ENCODE measurements at regions not wholly inside any gene's neighbourhood (a gene's known extent, or its start where the extent isn't known, plus 50 kb on each side); places are given as distances from the start of the nearest gene placed in this dataset.

DNA sequence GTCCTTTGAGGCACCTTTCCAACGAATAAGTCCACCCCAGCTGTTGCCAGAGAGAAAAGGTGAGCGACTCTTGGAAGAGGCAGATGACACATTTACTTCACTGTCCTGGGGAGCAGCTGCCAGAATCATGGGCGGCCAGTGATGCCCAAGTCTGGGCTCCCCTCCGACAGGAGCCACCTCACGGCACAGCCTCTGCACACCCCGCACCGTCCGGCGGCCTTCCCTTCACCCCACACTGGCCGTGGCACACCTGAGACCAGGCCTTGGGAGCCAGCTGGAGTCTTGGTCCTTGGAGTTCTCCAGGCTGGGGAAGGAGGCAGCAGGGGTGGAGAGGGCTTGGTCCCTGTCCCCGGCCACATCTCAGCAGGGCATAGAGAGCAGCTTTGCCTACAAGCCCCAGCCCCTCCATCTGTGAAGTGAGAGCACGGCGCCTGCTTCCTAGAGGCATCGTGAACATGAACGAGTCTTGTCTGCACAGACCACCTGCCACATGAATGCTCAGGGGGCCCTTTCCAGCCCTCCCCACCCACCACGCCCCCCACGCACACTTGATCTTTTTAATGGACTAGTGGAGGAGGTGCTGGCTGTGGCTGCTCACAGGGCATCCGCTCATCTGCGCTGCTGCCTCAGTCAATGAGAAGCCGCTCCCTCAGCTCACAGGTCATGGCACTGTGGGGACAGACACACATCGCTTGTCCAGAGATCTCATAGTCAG, 400.2 kb upstream of the MYT1L start:
- BruUV-seq (replicated peaks), result no TSS peak
- H2AFZ ChIP-seq (ENCODE audit: low read length), result no peak overlapping the region
- no peaks in the 10 kb centered on the region for H3K9me3 ChIP-seq (ENCODE audit: low read length)
- ChIA-PET CTCF (ENCODE audit: unreplicated experiment) (interaction anchor here (0.7 kb wide), 1 partner anchor 396 kb away, joined by 7 read pairs; no protein-coding TSS in a partner anchor), POLR2A (interaction anchor here (0.6 kb wide), 1 partner anchor 367 kb away, joined by 4 read pairs; no protein-coding TSS in a partner anchor)
- no peaks in the 10 kb centered on the region for H4K20me1 ChIP-seq (ENCODE audit: insufficient read depth, low read length)
- H3K4me2 ChIP-seq (ENCODE audit: low read length), result no peak overlapping the region
- H3K4me3 ChIP-seq (ENCODE audit: low read depth, low read length, poor library complexity, severe bottlenecking), result no peak overlapping the region
- DNase-seq (ENCODE audit: low spot score), result no peak
- H3K9me2 ChIP-seq (ENCODE audit: insufficient read depth, low read length), result no peaks in the 10 kb centered on the region
- no peaks in the 10 kb centered on the region for H3K36me3 ChIP-seq (ENCODE audit: insufficient read depth, low read length)
- intact Hi-C loops (cut with micrococcal nuclease; ENCODE audit: unreplicated experiment), result no loop called here
- no peaks in the 10 kb centered on the region for H3K79me2 ChIP-seq (ENCODE audit: insufficient read depth, low read depth, low read length)
- TF ChIP-seq CTCF (conservative IDR thresholded peaks at IDR 0.05; ENCODE audit: low read length) (no peak), EZH2phosphoT487 (IDR thresholded peaks at IDR 0.05; ENCODE audit: borderline replicate concordance, low read depth, low read length) (no peak)
- no peak overlapping the region for H3K27ac ChIP-seq (ENCODE audit: low read depth, low read length, poor library complexity, severe bottlenecking)
- H3K4me1 ChIP-seq (ENCODE audit: insufficient read depth, low read length, poor library complexity, severe bottlenecking), result no peaks in the 10 kb centered on the region

- Histone ChIP-seq H3K4me1 (ENCODE audit: insufficient read depth, low read length, poor library complexity, severe bottlenecking) (no peaks in the 10 kb centered on the region), H4K20me1 (ENCODE audit: insufficient read depth, low read length) (no peaks in the 10 kb centered on the region), H3K4me2 (ENCODE audit: low read length) (no peak overlapping the region), H3K4me3 (ENCODE audit: low read depth, low read length, poor library complexity, severe bottlenecking) (no peak overlapping the region), H2AFZ (ENCODE audit: low read length) (no peak overlapping the region), H3K79me2 (ENCODE audit: insufficient read depth, low read depth, low read length) (no peaks in the 10 kb centered on the region), H3K9me3 (ENCODE audit: low read length) (no peaks in the 10 kb centered on the region), H3K9me2 (ENCODE audit: insufficient read depth, low read length) (no peaks in the 10 kb centered on the region), H3K36me3 (ENCODE audit: insufficient read depth, low read length) (no peaks in the 10 kb centered on the region), H3K27ac (ENCODE audit: low read depth, low read length, poor library complexity, severe bottlenecking) (no peak overlapping the region)
- no peak for DNase-seq (ENCODE audit: low spot score)
- intact Hi-C loops (cut with micrococcal nuclease; ENCODE audit: unreplicated experiment), result no loop called here
- CTCF ChIA-PET (ENCODE audit: unreplicated experiment), result no interaction called here
- BruUV-seq (replicated peaks), result no TSS peak
- POLR2A ChIA-PET, result no interaction called here
- TF ChIP-seq EZH2phosphoT487 (IDR thresholded peaks at IDR 0.05; ENCODE audit: borderline replicate concordance, low read depth, low read length), result no peak
- no peak for TF ChIP-seq CTCF (conservative IDR thresholded peaks at IDR 0.05; ENCODE audit: low read length)
These were observed 399.3 kb upstream of the MYT1L start for GRCh38 chr2:2730301-2730833.

- intact Hi-C loops (cut with micrococcal nuclease; ENCODE audit: unreplicated experiment), result no loop called here
- H3K4me1 ChIP-seq (ENCODE audit: insufficient read depth, low read length, poor library complexity, severe bottlenecking), result no peaks in the 10 kb centered on the region
- H3K36me3 ChIP-seq (ENCODE audit: insufficient read depth, low read length), result no peaks in the 10 kb centered on the region
- ChIA-PET CTCF (ENCODE audit: unreplicated experiment) (no interaction called here), POLR2A (no interaction called here)
- no peak overlapping the region for H3K4me2 ChIP-seq (ENCODE audit: low read length)
- BruUV-seq (replicated peaks), result no TSS peak
- TF ChIP-seq EZH2phosphoT487 (IDR thresholded peaks at IDR 0.05; ENCODE audit: borderline replicate concordance, low read depth, low read length) (no peak), CTCF (conservative IDR thresholded peaks at IDR 0.05; ENCODE audit: low read length) (no peak)
- no peaks in the 10 kb centered on the region for H3K9me2 ChIP-seq (ENCODE audit: insufficient read depth, low read length)
- no peaks in the 10 kb centered on the region for H4K20me1 ChIP-seq (ENCODE audit: insufficient read depth, low read length)
- H3K27ac ChIP-seq (ENCODE audit: low read depth, low read length, poor library complexity, severe bottlenecking), result no peak overlapping the region
- H2AFZ ChIP-seq (ENCODE audit: low read length), result no peak overlapping the region
- H3K79me2 ChIP-seq (ENCODE audit: insufficient read depth, low read depth, low read length), result no peaks in the 10 kb centered on the region
- no peak for DNase-seq (ENCODE audit: low spot score)
- H3K9me3 ChIP-seq (ENCODE audit: low read length), result no peaks in the 10 kb centered on the region
- H3K4me3 ChIP-seq (ENCODE audit: low read depth, low read length, poor library complexity, severe bottlenecking), result no peak overlapping the region
These were observed 398.2 kb upstream of the MYT1L start for GRCh38 chr2:2729246-2729645.
